ENCODE measurements at regions not wholly inside any gene's neighbourhood (a gene's known extent, or its start where the extent isn't known, plus 50 kb on each side); places are given as distances from the start of the nearest gene placed in this dataset.
A peak's percentile ranks its signal among the peaks of the same experiment; 100 is the strongest.

DNA sequence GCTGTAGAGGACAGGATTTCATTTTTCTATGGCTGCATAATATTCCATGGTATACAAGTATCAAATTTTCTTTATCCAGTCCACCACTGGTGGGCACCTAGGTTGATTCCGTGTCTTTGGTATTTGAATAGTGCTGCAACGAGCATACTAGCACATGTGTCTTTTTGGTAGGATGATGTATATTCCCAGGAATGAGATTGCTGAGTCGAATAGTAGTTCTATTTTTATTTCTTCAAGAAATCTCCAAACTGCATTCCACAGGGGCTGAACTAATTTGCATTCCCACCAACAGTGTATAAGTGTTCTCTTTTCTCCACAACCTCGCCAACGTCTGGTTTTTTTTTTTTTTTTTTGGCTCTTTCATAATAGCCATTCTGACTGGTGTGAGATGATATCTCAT lies 550.0 kb downstream of the REEP3 start:
- Histone ChIP-seq H3K4me3 (no peak overlapping the region), H2AFZ (replicated peaks) (no peak overlapping the region), H3K27ac (no peak overlapping the region), H3K4me2 (no peak overlapping the region), H3K79me2 (ENCODE audit: low read depth) (no peaks in the 10 kb centered on the region), H3K9me3 (ENCODE audit: low read depth) (no peaks in the 10 kb centered on the region), H3F3A (ENCODE audit: low read depth) (no peaks in the 10 kb centered on the region), H4K20me1 (ENCODE audit: low read depth) (no peaks in the 10 kb centered on the region), H3K9ac (no peak overlapping the region), H3K4me1 (no peaks in the 10 kb centered on the region), H3K36me3 (no peaks in the 10 kb centered on the region), H3K27me3 (no peaks in the 10 kb centered on the region)
- Mint-ChIP-seq H3K36me3 (no peaks in the 10 kb centered on the region), H3K4me3 (no peak overlapping the region), H3K9me3 (no peaks in the 10 kb centered on the region), H3K27ac (no peak overlapping the region), H3K27me3 (ENCODE audit: insufficient read depth, low read depth) (no peaks in the 10 kb centered on the region), H3K4me1 (no peaks in the 10 kb centered on the region)
- TF ChIP-seq EZH2 (IDR thresholded peaks at IDR 0.05) (no peak), EZH2phosphoT487 (IDR thresholded peaks at IDR 0.05) (no peak)
- TF ChIP-seq, protein P1, sequence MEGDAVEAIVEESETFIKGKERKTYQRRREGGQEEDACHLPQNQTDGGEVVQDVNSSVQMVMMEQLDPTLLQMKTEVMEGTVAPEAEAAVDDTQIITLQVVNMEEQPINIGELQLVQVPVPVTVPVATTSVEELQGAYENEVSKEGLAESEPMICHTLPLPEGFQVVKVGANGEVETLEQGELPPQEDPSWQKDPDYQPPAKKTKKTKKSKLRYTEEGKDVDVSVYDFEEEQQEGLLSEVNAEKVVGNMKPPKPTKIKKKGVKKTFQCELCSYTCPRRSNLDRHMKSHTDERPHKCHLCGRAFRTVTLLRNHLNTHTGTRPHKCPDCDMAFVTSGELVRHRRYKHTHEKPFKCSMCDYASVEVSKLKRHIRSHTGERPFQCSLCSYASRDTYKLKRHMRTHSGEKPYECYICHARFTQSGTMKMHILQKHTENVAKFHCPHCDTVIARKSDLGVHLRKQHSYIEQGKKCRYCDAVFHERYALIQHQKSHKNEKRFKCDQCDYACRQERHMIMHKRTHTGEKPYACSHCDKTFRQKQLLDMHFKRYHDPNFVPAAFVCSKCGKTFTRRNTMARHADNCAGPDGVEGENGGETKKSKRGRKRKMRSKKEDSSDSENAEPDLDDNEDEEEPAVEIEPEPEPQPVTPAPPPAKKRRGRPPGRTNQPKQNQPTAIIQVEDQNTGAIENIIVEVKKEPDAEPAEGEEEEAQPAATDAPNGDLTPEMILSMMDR (IDR thresholded peaks at IDR 0.05) = no peak
- DNase-seq (ENCODE audit: low spot score) = no peak

DNA sequence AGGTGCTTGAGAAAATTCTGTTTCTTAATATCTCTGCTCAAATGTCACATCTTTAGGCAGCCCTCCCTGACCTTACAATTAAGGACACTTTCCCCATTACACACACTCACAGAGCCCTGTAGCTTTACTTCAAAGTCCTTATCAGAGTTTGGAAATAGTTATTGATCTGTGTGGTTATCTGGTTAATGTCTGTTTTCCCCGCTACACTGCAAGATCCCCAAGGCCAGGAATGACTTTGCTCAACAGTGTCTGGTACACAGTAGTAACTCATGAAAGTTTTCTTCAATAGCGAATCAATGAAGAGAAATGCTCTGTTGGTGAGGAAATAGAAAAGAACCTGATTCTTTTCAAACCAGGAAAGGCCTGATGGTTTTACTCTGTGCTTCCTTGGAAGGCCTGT lies 554.4 kb downstream of the REEP3 start:
- Mint-ChIP-seq H3K9me3 (no peaks in the 10 kb centered on the region), H3K4me3 (no peak overlapping the region), H3K27me3 (ENCODE audit: insufficient read depth, low read depth) (no peaks in the 10 kb centered on the region), H3K36me3 (no peaks in the 10 kb centered on the region), H3K4me1 (peaks cover 3% of the 10 kb centered on the region), H3K27ac (no peak overlapping the region)
- DNase-seq (ENCODE audit: low spot score) = no peak
- H3K79me2 ChIP-seq (ENCODE audit: low read depth) = no peaks in the 10 kb centered on the region
- no peaks in the 10 kb centered on the region for H3K36me3 ChIP-seq
- no peaks in the 10 kb centered on the region for H3K27me3 ChIP-seq
- TF ChIP-seq EZH2phosphoT487 (IDR thresholded peaks at IDR 0.05) = no peak
- TF ChIP-seq, protein P1 (IDR thresholded peaks at IDR 0.05) = no peak
- no peak for TF ChIP-seq EZH2 (IDR thresholded peaks at IDR 0.05)
- H3K4me2 ChIP-seq = no peak overlapping the region
- H3K4me1 ChIP-seq = no peaks in the 10 kb centered on the region
- H3F3A ChIP-seq (ENCODE audit: low read depth) = no peaks in the 10 kb centered on the region
- no peaks in the 10 kb centered on the region for H3K9me3 ChIP-seq (ENCODE audit: low read depth)
- no peak overlapping the region for H2AFZ ChIP-seq (replicated peaks)
- no peaks in the 10 kb centered on the region for H4K20me1 ChIP-seq (ENCODE audit: low read depth)
- no peak overlapping the region for H3K9ac ChIP-seq
- no peak overlapping the region for H3K4me3 ChIP-seq
- H3K27ac ChIP-seq = no peak overlapping the region

DNA sequence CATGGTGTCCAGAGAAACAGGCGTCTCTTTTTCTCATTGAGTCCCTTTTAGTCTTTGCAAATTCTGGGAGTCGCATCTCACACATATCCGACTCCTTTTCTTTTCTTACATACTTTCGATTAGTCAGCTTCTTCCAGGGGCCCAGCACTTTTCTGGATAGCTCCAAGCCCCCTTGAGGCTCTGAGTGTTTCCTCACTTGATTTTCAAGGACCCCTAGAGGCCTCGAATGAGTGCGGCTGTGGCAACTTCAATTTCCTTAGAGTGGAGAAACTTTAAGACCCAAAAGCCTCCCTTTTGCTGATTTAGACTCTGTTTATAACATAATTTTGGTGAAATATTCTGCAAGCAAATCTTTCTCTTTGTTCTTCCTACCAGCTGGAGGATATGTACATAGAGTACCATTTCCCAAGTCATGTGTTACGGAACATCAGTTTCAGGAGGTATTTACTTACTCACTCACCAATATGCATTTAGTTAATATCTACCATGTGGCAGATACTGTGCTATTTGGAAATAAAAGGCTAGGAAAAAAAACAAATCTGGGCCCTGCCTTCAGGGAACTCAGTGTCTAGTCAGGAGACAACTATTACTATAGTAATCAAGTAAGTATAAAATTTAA lies 555.2 kb downstream of the REEP3 start:
- Mint-ChIP-seq H3K27ac (no peak overlapping the region), H3K36me3 (no peaks in the 10 kb centered on the region), H3K9me3 (no peaks in the 10 kb centered on the region), H3K4me1 (peaks cover 3% of the 10 kb centered on the region), H3K27me3 (ENCODE audit: insufficient read depth, low read depth) (peaks cover 2% of the 10 kb centered on the region), H3K4me3 (no peak overlapping the region)
- Histone ChIP-seq H3K36me3 (no peaks in the 10 kb centered on the region), H4K20me1 (ENCODE audit: low read depth) (no peaks in the 10 kb centered on the region), H3K4me1 (no peaks in the 10 kb centered on the region), H3K27me3 (no peaks in the 10 kb centered on the region), H3K9me3 (ENCODE audit: low read depth) (no peaks in the 10 kb centered on the region), H3K27ac (no peak overlapping the region), H2AFZ (replicated peaks) (no peak overlapping the region), H3K79me2 (ENCODE audit: low read depth) (no peaks in the 10 kb centered on the region), H3K4me2 (no peak overlapping the region), H3K4me3 (no peak overlapping the region), H3F3A (ENCODE audit: low read depth) (no peaks in the 10 kb centered on the region), H3K9ac (no peak overlapping the region)
- DNase-seq (ENCODE audit: low spot score) = peak; percentile 4
- TF ChIP-seq, protein P1 (IDR thresholded peaks at IDR 0.05) = peak; percentile 11
- TF ChIP-seq EZH2phosphoT487 (IDR thresholded peaks at IDR 0.05) = no peak

Measured in neural progenitor cell (in vitro differentiated cells).